SK-N-SH treated with all-trans-retinoic acid at 6 μM for 48 hours (cell line): ENCODE measurements at regions not wholly inside any gene's neighbourhood (a gene's known extent, or its start where the extent isn't known, plus 50 kb on each side); places are given as distances from the start of the nearest gene placed in this dataset.

Source experiments
- BACH2 ChIP-seq: fragments of 250-450 bp; sonication (Bioruptor Pico); IDR thresholded peaks from 2 replicates; pipeline ENCODE4 v1.9.0; 2021; ENCODE audit warnings: mild to moderate bottlenecking, borderline replicate concordance
- CSRNP3 ChIP-seq: fragments of 250-450 bp; sonication (Bioruptor Pico); IDR thresholded peaks from 2 replicates; pipeline ENCODE4 v1.5.1; 2021; ENCODE audit warnings: mild to moderate bottlenecking, moderate library complexity
- ESRRG ChIP-seq: fragments of 250-450 bp; sonication (Bioruptor Pico); IDR thresholded peaks from 2 replicates; pipeline ENCODE4 v1.6.1; 2021; ENCODE audit warnings: mild to moderate bottlenecking
- PATZ1 ChIP-seq: fragments of 250-450 bp; sonication (Bioruptor Pico); IDR thresholded peaks from 2 replicates; pipeline ENCODE4 v1.8.0; 2020; ENCODE audit warnings: mild to moderate bottlenecking, moderate library complexity, borderline replicate concordance
- RARB ChIP-seq: fragments of 250-450 bp; sonication (Bioruptor Pico); IDR thresholded peaks from 2 replicates; pipeline ENCODE4 v1.8.0; 2021; ENCODE audit warnings: mild to moderate bottlenecking, moderate library complexity
- SNAI2 ChIP-seq: fragments of 250-450 bp; sonication (Bioruptor Pico); IDR thresholded peaks from 2 replicates; pipeline ENCODE4 v1.5.0; 2020; ENCODE audit warnings: mild to moderate bottlenecking, moderate library complexity
- ZFP3 ChIP-seq: fragments of 250-450 bp; sonication (Bioruptor Pico); IDR thresholded peaks from 2 replicates; pipeline ENCODE4 v1.5.0; 2020; ENCODE audit warnings: mild to moderate bottlenecking, moderate library complexity
- ZFP30 ChIP-seq: fragments of 450-650 bp; formaldehyde crosslinking; IDR thresholded peaks from 2 replicates; pipeline ENCODE4 v1.5.0; 2022; ENCODE audit warnings: mild to moderate bottlenecking, moderate library complexity
- ZNF565 ChIP-seq: fragments of 450-650 bp; formaldehyde crosslinking; conservative IDR thresholded peaks from 2 replicates; pipeline ENCODE4 v1.5.0; 2020; ENCODE audit warnings: low read depth, mild to moderate bottlenecking, moderate library complexity
- TF ChIP-seq, protein P1 (sequence below): fragments of 250-450 bp; sonication (Bioruptor Pico); IDR thresholded peaks from 2 replicates; pipeline ENCODE4 v1.5.1; 2020; ENCODE audit warnings: low read depth, mild to moderate bottlenecking, moderate library complexity

DNA sequence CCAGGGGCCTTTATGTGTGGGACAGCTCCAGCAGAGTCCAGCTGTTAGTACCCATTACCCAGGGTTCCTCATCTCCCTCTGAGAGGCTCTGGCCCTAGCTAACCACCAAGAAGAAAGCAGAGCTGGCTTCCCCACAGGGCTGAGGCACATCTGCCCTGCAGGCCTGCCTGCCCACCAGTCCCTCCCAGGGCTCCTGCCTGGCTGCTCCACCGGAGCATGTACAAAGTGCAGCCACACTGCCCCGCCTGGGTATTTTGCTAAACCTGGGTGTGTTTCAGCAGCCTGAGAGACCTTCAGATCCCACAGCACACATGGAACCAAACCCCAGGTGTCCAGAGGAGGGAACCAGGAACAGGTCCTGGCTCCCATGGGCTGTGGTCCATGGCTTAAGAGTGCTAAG is 500.4 kb upstream of the KLHL4 start:
- no peak for TF ChIP-seq ESRRG (CRISPR knock-in tag)
- no peak for TF ChIP-seq ZNF565
- TF ChIP-seq PATZ1 (CRISPR knock-in tag) = no peak
- TF ChIP-seq SNAI2 (CRISPR knock-in tag) = no peak
- TF ChIP-seq ZFP3 (CRISPR knock-in tag) = no peak
- TF ChIP-seq BACH2 = no peak
- no peak for TF ChIP-seq RARB
- no peak for TF ChIP-seq ZFP30 (CRISPR knock-in tag)
- TF ChIP-seq, protein P1, sequence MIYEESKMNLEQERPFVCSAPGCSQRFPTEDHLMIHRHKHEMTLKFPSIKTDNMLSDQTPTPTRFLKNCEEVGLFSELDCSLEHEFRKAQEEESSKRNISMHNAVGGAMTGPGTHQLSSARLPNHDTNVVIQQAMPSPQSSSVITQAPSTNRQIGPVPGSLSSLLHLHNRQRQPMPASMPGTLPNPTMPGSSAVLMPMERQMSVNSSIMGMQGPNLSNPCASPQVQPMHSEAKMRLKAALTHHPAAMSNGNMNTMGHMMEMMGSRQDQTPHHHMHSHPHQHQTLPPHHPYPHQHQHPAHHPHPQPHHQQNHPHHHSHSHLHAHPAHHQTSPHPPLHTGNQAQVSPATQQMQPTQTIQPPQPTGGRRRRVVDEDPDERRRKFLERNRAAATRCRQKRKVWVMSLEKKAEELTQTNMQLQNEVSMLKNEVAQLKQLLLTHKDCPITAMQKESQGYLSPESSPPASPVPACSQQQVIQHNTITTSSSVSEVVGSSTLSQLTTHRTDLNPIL (CRISPR knock-in tag) = no peak
- no peak for TF ChIP-seq CSRNP3 (CRISPR knock-in tag)
